ENCODE measurements at regions not wholly inside any gene's neighbourhood (a gene's known extent, or its start where the extent isn't known, plus 50 kb on each side); places are given as distances from the start of the nearest gene placed in this dataset.
"Not testable (repeated sequence)": the region's sequence is repeated elsewhere in the genome, so short reads cannot be mapped to it uniquely, and the experiment has no call there.

- H3K4me3 ChIP-seq (ENCODE audit: low read depth, low read length, poor library complexity, severe bottlenecking): no peak overlapping the region
- H2AFZ ChIP-seq (ENCODE audit: low read length): no peak overlapping the region
- H3K36me3 ChIP-seq (ENCODE audit: insufficient read depth, low read length): no peaks in the 10 kb centered on the region
- no peaks in the 10 kb centered on the region for H3K9me2 ChIP-seq (ENCODE audit: insufficient read depth, low read length)
- DNase-seq (ENCODE audit: low spot score): no peak
- BruUV-seq (replicated peaks): no TSS peak
- TF ChIP-seq EZH2phosphoT487 (IDR thresholded peaks at IDR 0.05; ENCODE audit: borderline replicate concordance, low read depth, low read length): no peak
- TF ChIP-seq, protein P1, sequence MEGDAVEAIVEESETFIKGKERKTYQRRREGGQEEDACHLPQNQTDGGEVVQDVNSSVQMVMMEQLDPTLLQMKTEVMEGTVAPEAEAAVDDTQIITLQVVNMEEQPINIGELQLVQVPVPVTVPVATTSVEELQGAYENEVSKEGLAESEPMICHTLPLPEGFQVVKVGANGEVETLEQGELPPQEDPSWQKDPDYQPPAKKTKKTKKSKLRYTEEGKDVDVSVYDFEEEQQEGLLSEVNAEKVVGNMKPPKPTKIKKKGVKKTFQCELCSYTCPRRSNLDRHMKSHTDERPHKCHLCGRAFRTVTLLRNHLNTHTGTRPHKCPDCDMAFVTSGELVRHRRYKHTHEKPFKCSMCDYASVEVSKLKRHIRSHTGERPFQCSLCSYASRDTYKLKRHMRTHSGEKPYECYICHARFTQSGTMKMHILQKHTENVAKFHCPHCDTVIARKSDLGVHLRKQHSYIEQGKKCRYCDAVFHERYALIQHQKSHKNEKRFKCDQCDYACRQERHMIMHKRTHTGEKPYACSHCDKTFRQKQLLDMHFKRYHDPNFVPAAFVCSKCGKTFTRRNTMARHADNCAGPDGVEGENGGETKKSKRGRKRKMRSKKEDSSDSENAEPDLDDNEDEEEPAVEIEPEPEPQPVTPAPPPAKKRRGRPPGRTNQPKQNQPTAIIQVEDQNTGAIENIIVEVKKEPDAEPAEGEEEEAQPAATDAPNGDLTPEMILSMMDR (conservative IDR thresholded peaks at IDR 0.05; ENCODE audit: low read length): no peak
- no peak overlapping the region for H3K4me2 ChIP-seq (ENCODE audit: low read length)
- intact Hi-C loops (cut with micrococcal nuclease; ENCODE audit: unreplicated experiment): no loop called here
- ChIA-PET POLR2A (no interaction called here), CTCF (ENCODE audit: unreplicated experiment) (no interaction called here)
- no peaks in the 10 kb centered on the region for H4K20me1 ChIP-seq (ENCODE audit: insufficient read depth, low read length)
- no peaks in the 10 kb centered on the region for H3K9me3 ChIP-seq (ENCODE audit: low read length)
- H3K4me1 ChIP-seq (ENCODE audit: insufficient read depth, low read length, poor library complexity, severe bottlenecking): no peaks in the 10 kb centered on the region
- no peak overlapping the region for H3K27ac ChIP-seq (ENCODE audit: low read depth, low read length, poor library complexity, severe bottlenecking)
- H3K79me2 ChIP-seq (ENCODE audit: insufficient read depth, low read depth, low read length): no peaks in the 10 kb centered on the region
These were observed 173.5 kb upstream of the FOXD4L5 start for GRCh38 chr9:65458465-65458864.

GRCh38 chr9:65456991-65457390, 172.0 kb upstream of the FOXD4L5 start:
- DNase-seq (ENCODE audit: low spot score); H3K4me2 ChIP-seq (ENCODE audit: low read length); H3K4me1 ChIP-seq (ENCODE audit: insufficient read depth, low read length, poor library complexity, severe bottlenecking); CTCF ChIA-PET (ENCODE audit: unreplicated experiment); H3K9me2 ChIP-seq (ENCODE audit: insufficient read depth, low read length); H2AFZ ChIP-seq (ENCODE audit: low read length); H3K27ac ChIP-seq (ENCODE audit: low read depth, low read length, poor library complexity, severe bottlenecking); intact Hi-C loops (cut with micrococcal nuclease; ENCODE audit: unreplicated experiment); POLR2A ChIA-PET; H4K20me1 ChIP-seq (ENCODE audit: insufficient read depth, low read length); H3K36me3 ChIP-seq (ENCODE audit: insufficient read depth, low read length); H3K9me3 ChIP-seq (ENCODE audit: low read length); BruUV-seq (replicated peaks); H3K79me2 ChIP-seq (ENCODE audit: insufficient read depth, low read depth, low read length); H3K4me3 ChIP-seq (ENCODE audit: low read depth, low read length, poor library complexity, severe bottlenecking): not testable (repeated sequence)

DNA sequence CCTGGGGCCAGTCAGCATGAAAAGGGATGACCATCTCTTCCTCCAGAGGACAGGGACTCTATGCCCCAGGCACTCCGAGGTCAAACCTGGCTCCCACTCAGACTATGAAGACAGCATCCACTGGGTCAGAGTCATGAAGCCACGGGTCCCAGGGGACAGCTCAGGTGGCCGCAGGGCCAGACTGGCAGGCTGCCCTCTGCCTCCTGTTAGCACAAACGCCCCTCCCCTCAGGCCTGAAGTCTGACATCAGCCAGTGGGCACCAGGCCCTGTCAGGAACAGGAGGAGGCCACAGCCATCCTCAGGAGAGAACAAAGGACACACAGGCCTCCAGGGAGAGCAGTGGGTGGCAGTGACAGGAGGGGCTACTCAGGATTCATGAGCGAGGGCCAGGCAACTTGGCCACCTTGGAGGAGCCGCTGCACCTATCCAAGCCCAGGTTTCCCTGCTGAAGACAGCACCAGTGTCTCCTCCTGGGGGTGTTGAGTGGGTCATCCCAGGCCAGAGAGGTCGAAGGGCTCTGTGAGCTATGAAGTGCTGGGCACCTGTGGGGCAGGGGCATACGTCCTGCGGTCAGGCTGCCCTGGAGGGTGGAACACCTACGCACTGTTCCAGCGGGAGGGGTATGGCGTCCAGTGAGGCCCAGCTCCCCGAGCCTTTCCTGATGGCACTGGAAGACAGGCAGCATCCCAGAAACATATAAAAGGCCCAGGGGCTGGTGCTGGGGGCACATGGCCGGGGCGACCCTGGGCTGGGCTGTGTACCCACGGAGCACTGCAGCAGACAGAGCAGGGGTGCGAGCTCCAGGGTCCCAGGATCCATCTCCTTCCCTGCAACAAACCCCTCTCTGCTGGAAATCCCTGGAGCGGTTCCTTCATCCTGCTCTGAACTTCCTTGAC, 171.0 kb upstream of the FOXD4L5 start:
- H3K79me2 ChIP-seq (ENCODE audit: insufficient read depth, low read depth, low read length); H3K9me2 ChIP-seq (ENCODE audit: insufficient read depth, low read length); H3K4me2 ChIP-seq (ENCODE audit: low read length); intact Hi-C loops (cut with micrococcal nuclease; ENCODE audit: unreplicated experiment); H2AFZ ChIP-seq (ENCODE audit: low read length); H3K4me3 ChIP-seq (ENCODE audit: low read depth, low read length, poor library complexity, severe bottlenecking); POLR2A ChIA-PET; BruUV-seq (replicated peaks); CTCF ChIA-PET (ENCODE audit: unreplicated experiment); H3K9me3 ChIP-seq (ENCODE audit: low read length); H3K27ac ChIP-seq (ENCODE audit: low read depth, low read length, poor library complexity, severe bottlenecking); H4K20me1 ChIP-seq (ENCODE audit: insufficient read depth, low read length); H3K4me1 ChIP-seq (ENCODE audit: insufficient read depth, low read length, poor library complexity, severe bottlenecking); H3K36me3 ChIP-seq (ENCODE audit: insufficient read depth, low read length); DNase-seq (ENCODE audit: low spot score): not testable (repeated sequence)

GRCh38 chr9:65455136-65455535, 170.1 kb upstream of the FOXD4L5 start:
- H3K4me3 ChIP-seq (ENCODE audit: low read depth, low read length, poor library complexity, severe bottlenecking); BruUV-seq (replicated peaks); POLR2A ChIA-PET; H2AFZ ChIP-seq (ENCODE audit: low read length); H3K36me3 ChIP-seq (ENCODE audit: insufficient read depth, low read length); H3K4me1 ChIP-seq (ENCODE audit: insufficient read depth, low read length, poor library complexity, severe bottlenecking); CTCF ChIA-PET (ENCODE audit: unreplicated experiment); DNase-seq (ENCODE audit: low spot score); H4K20me1 ChIP-seq (ENCODE audit: insufficient read depth, low read length); H3K9me2 ChIP-seq (ENCODE audit: insufficient read depth, low read length); H3K4me2 ChIP-seq (ENCODE audit: low read length); H3K27ac ChIP-seq (ENCODE audit: low read depth, low read length, poor library complexity, severe bottlenecking); intact Hi-C loops (cut with micrococcal nuclease; ENCODE audit: unreplicated experiment); H3K9me3 ChIP-seq (ENCODE audit: low read length); H3K79me2 ChIP-seq (ENCODE audit: insufficient read depth, low read depth, low read length): not testable (repeated sequence)

GRCh38 chr9:65454666-65455065, 169.7 kb upstream of the FOXD4L5 start:
- H3K9me2 ChIP-seq (ENCODE audit: insufficient read depth, low read length); CTCF ChIA-PET (ENCODE audit: unreplicated experiment); H3K4me2 ChIP-seq (ENCODE audit: low read length); H3K79me2 ChIP-seq (ENCODE audit: insufficient read depth, low read depth, low read length); DNase-seq (ENCODE audit: low spot score); BruUV-seq (replicated peaks); H3K9me3 ChIP-seq (ENCODE audit: low read length); intact Hi-C loops (cut with micrococcal nuclease; ENCODE audit: unreplicated experiment); H3K36me3 ChIP-seq (ENCODE audit: insufficient read depth, low read length); H4K20me1 ChIP-seq (ENCODE audit: insufficient read depth, low read length); H3K4me1 ChIP-seq (ENCODE audit: insufficient read depth, low read length, poor library complexity, severe bottlenecking); H2AFZ ChIP-seq (ENCODE audit: low read length); H3K27ac ChIP-seq (ENCODE audit: low read depth, low read length, poor library complexity, severe bottlenecking); H3K4me3 ChIP-seq (ENCODE audit: low read depth, low read length, poor library complexity, severe bottlenecking); POLR2A ChIA-PET: not testable (repeated sequence)

DNA sequence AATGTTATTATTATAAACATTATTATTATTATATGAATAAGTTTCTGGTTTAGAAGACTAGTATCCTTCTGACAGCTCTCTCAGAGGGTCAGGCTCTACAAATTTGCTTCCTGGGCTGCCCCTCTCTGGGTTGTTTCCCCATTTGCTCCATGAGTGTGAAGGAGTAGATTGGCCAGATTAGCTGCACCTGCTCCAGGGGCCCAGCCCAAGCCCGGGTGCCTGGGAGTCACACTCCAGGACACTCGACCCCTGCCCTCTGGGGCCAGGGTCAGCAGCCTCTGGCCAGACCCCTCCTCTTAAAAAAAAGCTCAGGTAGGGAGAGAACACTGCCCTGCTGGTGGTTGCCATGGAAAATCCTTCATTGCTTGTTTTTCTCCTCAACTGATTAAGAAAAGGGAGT, 169.0 kb upstream of the FOXD4L5 start:
- CTCF ChIA-PET (ENCODE audit: unreplicated experiment); BruUV-seq (replicated peaks); H3K27ac ChIP-seq (ENCODE audit: low read depth, low read length, poor library complexity, severe bottlenecking); POLR2A ChIA-PET; H2AFZ ChIP-seq (ENCODE audit: low read length); H3K36me3 ChIP-seq (ENCODE audit: insufficient read depth, low read length); H3K9me2 ChIP-seq (ENCODE audit: insufficient read depth, low read length); H3K4me3 ChIP-seq (ENCODE audit: low read depth, low read length, poor library complexity, severe bottlenecking); H4K20me1 ChIP-seq (ENCODE audit: insufficient read depth, low read length); H3K79me2 ChIP-seq (ENCODE audit: insufficient read depth, low read depth, low read length); H3K4me2 ChIP-seq (ENCODE audit: low read length); H3K9me3 ChIP-seq (ENCODE audit: low read length); H3K4me1 ChIP-seq (ENCODE audit: insufficient read depth, low read length, poor library complexity, severe bottlenecking); DNase-seq (ENCODE audit: low spot score); intact Hi-C loops (cut with micrococcal nuclease; ENCODE audit: unreplicated experiment): not testable (repeated sequence)

Measured in OCI-LY7 (cell line).